Stimulated activated CD4-positive, alpha-beta T cell treated with anti-CD3 and anti-CD28 coated beads, TNF-alpha, amount 100 ng/mL, for 24 hours (primary cell): ENCODE measurements at regions not wholly inside any gene's neighbourhood (a gene's known extent, or its start where the extent isn't known, plus 50 kb on each side); places are given as distances from the start of the nearest gene placed in this dataset.

ENCODE experiments used
- DNase-seq, 3 experiments: peaks; one replicate each; pipeline ENCODE4 v3.0.0-alpha.2; 2020; ENCODE audit warnings: low read depth in 3 of 3

- DNase-seq = no peak
These were observed 953.9 kb downstream of the CDH11 start for GRCh38 chr16:64167936-64168335.

GRCh38 chr16:64165368-64165767 is 956.5 kb downstream of the CDH11 start:
- DNase-seq = no peak

GRCh38 chr16:64162613-64163375 is 959.1 kb downstream of the CDH11 start:
- DNase-seq = no peak

- DNase-seq = no peak
These were observed 961.9 kb downstream of the CDH11 start for GRCh38 chr16:64159976-64160375.

- no peak for DNase-seq
These were observed 962.8 kb downstream of the CDH11 start for GRCh38 chr16:64158941-64159588.

GRCh38 chr16:64153718-64154117 is 968.1 kb downstream of the CDH11 start:
- no peak for DNase-seq

GRCh38 chr16:64151990-64152767 is 969.7 kb downstream of the CDH11 start:
- DNase-seq = no peak

- DNase-seq = no peak
These were observed 971.7 kb downstream of the CDH11 start for GRCh38 chr16:64150193-64150592.

- no peak for DNase-seq
These were observed 972.1 kb downstream of the CDH11 start for GRCh38 chr16:64149756-64150155.

GRCh38 chr16:64148356-64148755 is 973.5 kb downstream of the CDH11 start:
- no peak for DNase-seq

- no peak for DNase-seq
These were observed 973.9 kb downstream of the CDH11 start for GRCh38 chr16:64147941-64148340.

- DNase-seq = no peak
These were observed 977.2 kb downstream of the CDH11 start for GRCh38 chr16:64144617-64145016.

- DNase-seq = no peak
These were observed 983.2 kb downstream of the CDH11 start for GRCh38 chr16:64138621-64139020.

- DNase-seq = no peak
These were observed 983.9 kb downstream of the CDH11 start for GRCh38 chr16:64138006-64138405.

- DNase-seq = no peak
These were observed 985.1 kb downstream of the CDH11 start for GRCh38 chr16:64136743-64137142.

- no peak for DNase-seq
These were observed 985.5 kb downstream of the CDH11 start for GRCh38 chr16:64136314-64136713.

- DNase-seq = no peak
These were observed 988.5 kb downstream of the CDH11 start for GRCh38 chr16:64133366-64133765.

GRCh38 chr16:64132759-64133361 is 989.0 kb downstream of the CDH11 start:
- no peak for DNase-seq

GRCh38 chr16:64132190-64132589 is 989.7 kb downstream of the CDH11 start:
- no peak for DNase-seq

GRCh38 chr16:64131423-64131822 is 990.4 kb downstream of the CDH11 start:
- DNase-seq = no peak

- no peak for DNase-seq
These were observed 991.7 kb downstream of the CDH11 start for GRCh38 chr16:64130140-64130539.

- no peak for DNase-seq
These were observed 999.7 kb downstream of the CDH11 start for GRCh38 chr16:64122177-64122576.
